CD4-positive, alpha-beta T cell treated with Interleukin-2 at 100 ng/mL for 4 hours (primary cell): ENCODE measurements at regions not wholly inside any gene's neighbourhood (a gene's known extent, or its start where the extent isn't known, plus 50 kb on each side); places are given as distances from the start of the nearest gene placed in this dataset.
A peak's percentile ranks its signal among the peaks of the same experiment; 100 is the strongest.

ENCODE experiments used
- DNase-seq: peaks from one replicate; pipeline ENCODE4 v3.0.0-alpha.2; 2020; ENCODE audit warnings: low spot score

GRCh38 chr12:90257927-90258624 is 549.4 kb upstream of the ATP2B1 start:
- no peak for DNase-seq

GRCh38 chr12:90254796-90255195 is 546.2 kb upstream of the ATP2B1 start:
- no peak for DNase-seq

GRCh38 chr12:90253674-90254181 is 545.1 kb upstream of the ATP2B1 start:
- peak; percentile 45 for DNase-seq

GRCh38 chr12:90253136-90253535 is 544.5 kb upstream of the ATP2B1 start:
- no peak for DNase-seq

GRCh38 chr12:90250766-90251165 is 542.1 kb upstream of the ATP2B1 start:
- DNase-seq = no peak

- no peak for DNase-seq
Measured at GRCh38 chr12:90250042-90250441, 541.4 kb upstream of the ATP2B1 start.

- DNase-seq = no peak
Measured at GRCh38 chr12:90246688-90247087, 538.0 kb upstream of the ATP2B1 start.

- DNase-seq = no peak
Measured at GRCh38 chr12:90245391-90245790, 536.8 kb upstream of the ATP2B1 start.

- DNase-seq = no peak
Measured at GRCh38 chr12:90244232-90244631, 535.6 kb upstream of the ATP2B1 start.

- DNase-seq = no peak
Measured at GRCh38 chr12:90243211-90243610, 534.6 kb upstream of the ATP2B1 start.

GRCh38 chr12:90239732-90240260 is 531.2 kb upstream of the ATP2B1 start:
- no peak for DNase-seq

GRCh38 chr12:90238663-90239271 is 530.1 kb upstream of the ATP2B1 start:
- DNase-seq = no peak

- no peak for DNase-seq
Measured at GRCh38 chr12:90237841-90238240, 529.2 kb upstream of the ATP2B1 start.

- no peak for DNase-seq
Measured at GRCh38 chr12:90235642-90236041, 527.0 kb upstream of the ATP2B1 start.

GRCh38 chr12:90234472-90234871 is 525.8 kb upstream of the ATP2B1 start:
- DNase-seq = no peak

- DNase-seq = no peak
Measured at GRCh38 chr12:90233168-90234100, 524.8 kb upstream of the ATP2B1 start.

GRCh38 chr12:90229407-90230170 is 521.0 kb upstream of the ATP2B1 start:
- DNase-seq = no peak

GRCh38 chr12:90226211-90226610 is 517.6 kb upstream of the ATP2B1 start:
- no peak for DNase-seq

- DNase-seq = no peak
Measured at GRCh38 chr12:90216815-90217214, 508.2 kb upstream of the ATP2B1 start.

GRCh38 chr12:90216020-90216552 is 507.4 kb upstream of the ATP2B1 start:
- no peak for DNase-seq

GRCh38 chr12:90211017-90211416 is 502.4 kb upstream of the ATP2B1 start:
- no peak for DNase-seq
